WTC11 (cell line): ENCODE measurements at regions not wholly inside any gene's neighbourhood (a gene's known extent, or its start where the extent isn't known, plus 50 kb on each side); places are given as distances from the start of the nearest gene placed in this dataset.

ENCODE experiments used
- ATAC-seq: fragments of 200-7000 bp; cut with Tn5 transposase; 2 replicates; pipeline ENCODE4 v1.10.0; 2021; ENCODE audit warnings: mild to moderate bottlenecking, moderate library complexity
- CTCF ChIA-PET: fragments of 300-600 bp; sonication (Branson Sonifier 250); formaldehyde crosslinking; loops from one replicate; lab custom pipeline; 2021; ENCODE audit warnings: antibody characterized with exemption; lab: Charles Lee
- POLR2A ChIA-PET: fragments of 350-600 bp; sonication (Branson Sonifier 250); formaldehyde crosslinking; loops from one replicate; lab custom pipeline; 2021; ENCODE audit warnings: antibody characterized with exemption; lab: Charles Lee
- DNase-seq: peaks from one replicate; pipeline ENCODE4 v3.0.0; 2021; ENCODE audit warnings: low spot score
- H3K27ac Mint-ChIP-seq: 2 replicates; pipeline ENCODE4 v1.8.0; 2021; ENCODE audit warnings: mixed read lengths
- H3K27me3 Mint-ChIP-seq: 2 replicates; pipeline ENCODE4 v1.8.0; 2021; ENCODE audit warnings: low read depth, mild to moderate bottlenecking, moderate library complexity, mixed read lengths
- H3K36me3 Mint-ChIP-seq: 2 replicates; pipeline ENCODE4 v1.8.0; 2021; ENCODE audit warnings: mixed read lengths
- H3K4me1 Mint-ChIP-seq: 2 replicates; pipeline ENCODE4 v1.8.0; 2022; ENCODE audit warnings: mixed read lengths
- H3K4me3 Mint-ChIP-seq: 2 replicates; pipeline ENCODE4 v1.8.0; 2021; ENCODE audit warnings: mild to moderate bottlenecking, moderate library complexity, mixed read lengths
- H3K9me3 Mint-ChIP-seq: 2 replicates; pipeline ENCODE4 v1.8.0; 2021; ENCODE audit warnings: mixed read lengths
- ATF1 ChIP-seq: sonication (generic); formaldehyde crosslinking; IDR thresholded peaks from 2 replicates; pipeline ENCODE4 v1.8.1; 2023; ENCODE audit warnings: mild to moderate bottlenecking, moderate library complexity, missing genetic modification reagents
- CBFB ChIP-seq: sonication (generic); formaldehyde crosslinking; IDR thresholded peaks from 2 replicates; pipeline ENCODE4 v1.8.1; 2022; ENCODE audit warnings: mild to moderate bottlenecking, low read depth, missing genetic modification reagents
- ERG ChIP-seq: fragments of 250-450 bp; sonication (Bioruptor Pico); IDR thresholded peaks from 2 replicates; pipeline ENCODE4 v1.8.0; 2021; ENCODE audit warnings: mild to moderate bottlenecking
- FOXJ3 ChIP-seq: sonication (generic); formaldehyde crosslinking; IDR thresholded peaks from 2 replicates; pipeline ENCODE4 v1.9.0; 2021; ENCODE audit warnings: missing genetic modification reagents, mild to moderate bottlenecking, borderline replicate concordance
- FOXP4 ChIP-seq: sonication (generic); formaldehyde crosslinking; IDR thresholded peaks from 2 replicates; pipeline ENCODE4 v1.8.0; 2022; ENCODE audit warnings: mild to moderate bottlenecking, missing genetic modification reagents
- GRHL2 ChIP-seq: fragments of 250-450 bp; sonication (Bioruptor Pico); IDR thresholded peaks from 2 replicates; pipeline ENCODE4 v1.8.0; 2022; ENCODE audit warnings: mild to moderate bottlenecking, moderate library complexity; ENCODE audit not compliant: insufficient replicate concordance, severe bottlenecking
- IRF2 ChIP-seq: sonication (generic); formaldehyde crosslinking; IDR thresholded peaks from 2 replicates; pipeline ENCODE4 v1.8.0; 2022; ENCODE audit warnings: low read depth, missing genetic modification reagents, borderline replicate concordance
- JAZF1 ChIP-seq: fragments of 250-450 bp; sonication (Bioruptor Pico); IDR thresholded peaks from 2 replicates; pipeline ENCODE4 v1.9.0; 2021; ENCODE audit warnings: moderate library complexity, mild to moderate bottlenecking, inconsistent platforms
- NFYB ChIP-seq: sonication (generic); formaldehyde crosslinking; conservative IDR thresholded peaks from 2 replicates; pipeline ENCODE4 v1.8.0; 2022; ENCODE audit warnings: low read depth, missing genetic modification reagents
- OVOL2 ChIP-seq: fragments of 250-450 bp; sonication (Bioruptor Pico); IDR thresholded peaks from 2 replicates; pipeline ENCODE4 v1.9.0; 2021; ENCODE audit warnings: mild to moderate bottlenecking, borderline replicate concordance
- PRDM15 ChIP-seq: sonication (generic); formaldehyde crosslinking; IDR thresholded peaks from 2 replicates; pipeline ENCODE4 v1.8.0; 2022; ENCODE audit warnings: missing genetic modification reagents
- SMAD4 ChIP-seq: sonication (generic); formaldehyde crosslinking; IDR thresholded peaks from 2 replicates; pipeline ENCODE4 v1.8.0; 2022; ENCODE audit warnings: mild to moderate bottlenecking, missing genetic modification reagents
- SP1 ChIP-seq: sonication (generic); formaldehyde crosslinking; conservative IDR thresholded peaks from 2 replicates; pipeline ENCODE4 v1.8.1; 2022; ENCODE audit warnings: missing genetic modification reagents
- STAT6 ChIP-seq: sonication (generic); formaldehyde crosslinking; conservative IDR thresholded peaks from 2 replicates; pipeline ENCODE4 v1.8.1; 2023; ENCODE audit warnings: mild to moderate bottlenecking, low read depth, missing genetic modification reagents, moderate library complexity
- TEAD1 ChIP-seq: sonication (generic); formaldehyde crosslinking; IDR thresholded peaks from 2 replicates; pipeline ENCODE4 v1.8.0; 2022; ENCODE audit warnings: mild to moderate bottlenecking, missing genetic modification reagents
- ZBTB21 ChIP-seq: sonication (generic); formaldehyde crosslinking; IDR thresholded peaks from 2 replicates; pipeline ENCODE4 v1.8.1; 2023; ENCODE audit warnings: mild to moderate bottlenecking, missing genetic modification reagents, borderline replicate concordance
- ZNF317 ChIP-seq: sonication (generic); formaldehyde crosslinking; IDR thresholded peaks from 2 replicates; pipeline ENCODE4 v1.8.1; 2023; ENCODE audit warnings: low read depth, mild to moderate bottlenecking, moderate library complexity, missing genetic modification reagents, borderline replicate concordance
- ZNF671 ChIP-seq: fragments of 250-450 bp; sonication (Bioruptor Pico); IDR thresholded peaks from 2 replicates; pipeline ENCODE4 v1.8.0; 2021; ENCODE audit warnings: mild to moderate bottlenecking
- TF ChIP-seq, protein P1 (sequence below): fragments of 200-600 bp; IDR thresholded peaks from 2 replicates; pipeline ENCODE4 v1.8.0; 2022; ENCODE audit warnings: antibody characterized with exemption
- TF ChIP-seq, protein P2 (sequence below): sonication (generic); formaldehyde crosslinking; IDR thresholded peaks from 2 replicates; pipeline ENCODE4 v1.8.1; 2022; ENCODE audit warnings: mild to moderate bottlenecking, missing genetic modification reagents, moderate library complexity, borderline replicate concordance

GRCh38 chr19:56966697-56967299 lies 126.3 kb upstream of the PEG3 start:
- CTCF ChIA-PET: no interaction called here

More at GRCh38 chr19:56966697-56967299, 126.3 kb upstream of the PEG3 start:
- no peak for DNase-seq
- peaks cover 3% of the 10 kb centered on the region for H3K27me3 Mint-ChIP-seq
- peaks cover 68% of the 10 kb centered on the region for H3K9me3 Mint-ChIP-seq
- POLR2A ChIA-PET: no interaction called here
- no peak overlapping the region for H3K4me3 Mint-ChIP-seq
- no peaks in the 10 kb centered on the region for H3K4me1 Mint-ChIP-seq
- ATAC-seq: no peak
- no peak overlapping the region for H3K27ac Mint-ChIP-seq
- H3K36me3 Mint-ChIP-seq: peaks cover 66% of the 10 kb centered on the region
- TF ChIP-seq, protein P1, sequence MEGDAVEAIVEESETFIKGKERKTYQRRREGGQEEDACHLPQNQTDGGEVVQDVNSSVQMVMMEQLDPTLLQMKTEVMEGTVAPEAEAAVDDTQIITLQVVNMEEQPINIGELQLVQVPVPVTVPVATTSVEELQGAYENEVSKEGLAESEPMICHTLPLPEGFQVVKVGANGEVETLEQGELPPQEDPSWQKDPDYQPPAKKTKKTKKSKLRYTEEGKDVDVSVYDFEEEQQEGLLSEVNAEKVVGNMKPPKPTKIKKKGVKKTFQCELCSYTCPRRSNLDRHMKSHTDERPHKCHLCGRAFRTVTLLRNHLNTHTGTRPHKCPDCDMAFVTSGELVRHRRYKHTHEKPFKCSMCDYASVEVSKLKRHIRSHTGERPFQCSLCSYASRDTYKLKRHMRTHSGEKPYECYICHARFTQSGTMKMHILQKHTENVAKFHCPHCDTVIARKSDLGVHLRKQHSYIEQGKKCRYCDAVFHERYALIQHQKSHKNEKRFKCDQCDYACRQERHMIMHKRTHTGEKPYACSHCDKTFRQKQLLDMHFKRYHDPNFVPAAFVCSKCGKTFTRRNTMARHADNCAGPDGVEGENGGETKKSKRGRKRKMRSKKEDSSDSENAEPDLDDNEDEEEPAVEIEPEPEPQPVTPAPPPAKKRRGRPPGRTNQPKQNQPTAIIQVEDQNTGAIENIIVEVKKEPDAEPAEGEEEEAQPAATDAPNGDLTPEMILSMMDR: no peak
- no peak for TF ChIP-seq NFYB (CRISPR knock-in tag)
- no peak for TF ChIP-seq FOXJ3 (CRISPR knock-in tag)
- TF ChIP-seq ATF1: no peak
- no peak for TF ChIP-seq JAZF1 (CRISPR knock-in tag)
- TF ChIP-seq GRHL2 (CRISPR knock-in tag): no peak
- no peak for TF ChIP-seq ZNF671
- TF ChIP-seq STAT6 (CRISPR knock-in tag): no peak
- no peak for TF ChIP-seq IRF2 (CRISPR knock-in tag)
- no peak for TF ChIP-seq OVOL2 (CRISPR knock-in tag)
- TF ChIP-seq PRDM15 (CRISPR knock-in tag): no peak
- no peak for TF ChIP-seq TEAD1 (CRISPR knock-in tag)
- no peak for TF ChIP-seq ZBTB21 (CRISPR knock-in tag)
- no peak for TF ChIP-seq FOXP4 (CRISPR knock-in tag)
- no peak for TF ChIP-seq ERG (CRISPR knock-in tag)
- TF ChIP-seq CBFB (CRISPR knock-in tag): no peak
- TF ChIP-seq SMAD4 (CRISPR knock-in tag): no peak
- no peak for TF ChIP-seq ZNF317 (CRISPR knock-in tag)
- TF ChIP-seq, protein P2, sequence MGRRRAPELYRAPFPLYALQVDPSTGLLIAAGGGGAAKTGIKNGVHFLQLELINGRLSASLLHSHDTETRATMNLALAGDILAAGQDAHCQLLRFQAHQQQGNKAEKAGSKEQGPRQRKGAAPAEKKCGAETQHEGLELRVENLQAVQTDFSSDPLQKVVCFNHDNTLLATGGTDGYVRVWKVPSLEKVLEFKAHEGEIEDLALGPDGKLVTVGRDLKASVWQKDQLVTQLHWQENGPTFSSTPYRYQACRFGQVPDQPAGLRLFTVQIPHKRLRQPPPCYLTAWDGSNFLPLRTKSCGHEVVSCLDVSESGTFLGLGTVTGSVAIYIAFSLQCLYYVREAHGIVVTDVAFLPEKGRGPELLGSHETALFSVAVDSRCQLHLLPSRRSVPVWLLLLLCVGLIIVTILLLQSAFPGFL (CRISPR knock-in tag): no peak
- TF ChIP-seq SP1 (CRISPR knock-in tag): no peak
